AG09319 (cell line): ENCODE measurements at regions not wholly inside any gene's neighbourhood (a gene's known extent, or its start where the extent isn't known, plus 50 kb on each side); places are given as distances from the start of the nearest gene placed in this dataset.

Experiments used
- DNase-seq: peaks from one replicate; pipeline ENCODE4 v3.0.0-alpha.2; 2010; ENCODE audit warnings: low read depth; ENCODE audit errors: extremely low read depth
- CTCF ChIP-seq: IDR thresholded peaks from 2 replicates; pipeline ENCODE4 v1.5.1; 2011; ENCODE audit warnings: low read depth, mild to moderate bottlenecking, inconsistent platforms, low read length, moderate library complexity

- DNase-seq = no peak
- no peak for TF ChIP-seq CTCF
These were observed 204.3 kb downstream of the MBL2 start for GRCh38 chr10:52568309-52568708.

- TF ChIP-seq CTCF = no peak
- DNase-seq = no peak
These were observed 202.1 kb downstream of the MBL2 start for GRCh38 chr10:52570490-52570889.

- no peak for TF ChIP-seq CTCF
These were observed 201.6 kb downstream of the MBL2 start for GRCh38 chr10:52571018-52571417.

GRCh38 chr10:52571516-52572182, 200.9 kb downstream of the MBL2 start:
- no peak for TF ChIP-seq CTCF
- no peak for DNase-seq

More at GRCh38 chr10:52571018-52571417, 201.6 kb downstream of the MBL2 start:
- no peak for DNase-seq

GRCh38 chr10:52573347-52573746, 199.2 kb downstream of the MBL2 start:
- no peak for TF ChIP-seq CTCF
- DNase-seq = no peak

GRCh38 chr10:52574697-52575096, 197.9 kb downstream of the MBL2 start:
- DNase-seq = no peak
- TF ChIP-seq CTCF = no peak

GRCh38 chr10:52577047-52577446, 195.5 kb downstream of the MBL2 start:
- DNase-seq = no peak
- no peak for TF ChIP-seq CTCF
